Mucosa of descending colon (tissue), 3 donors: ENCODE measurements at regions not wholly inside any gene's neighbourhood (a gene's known extent, or its start where the extent isn't known, plus 50 kb on each side); places are given as distances from the start of the nearest gene placed in this dataset.

ENCODE experiments used
- ATAC-seq: fragments of 200-7000 bp; cut with Tn5 transposase; one replicate; pipeline ENCODE4 v1.9.1; 2020; ENCODE audit warnings: mild to moderate bottlenecking, moderate library complexity
- DNase-seq, 3 donors: peaks; one replicate each; pipeline ENCODE4 v3.0.0-alpha.2; 2020
- H3K36me3 ChIP-seq: fragments of 200-600 bp; one replicate; pipeline ENCODE4 v1.8.0; 2021; ENCODE audit warnings: low read depth, mild to moderate bottlenecking
- H3K4me1 ChIP-seq: fragments of 200-600 bp; one replicate; pipeline ENCODE4 v1.8.0; 2021; ENCODE audit warnings: low read depth, mild to moderate bottlenecking
- H3K4me3 ChIP-seq: fragments of 200-600 bp; one replicate; pipeline ENCODE4 v1.8.0; 2021; ENCODE audit warnings: mild to moderate bottlenecking
- H3K9me3 ChIP-seq: fragments of 200-600 bp; one replicate; pipeline ENCODE4 v1.8.0; 2021; ENCODE audit warnings: mild to moderate bottlenecking
- CTCF ChIP-seq: fragments of 200-600 bp; IDR thresholded peaks from one replicate; pipeline ENCODE4 v1.8.0; 2022; ENCODE audit warnings: antibody characterized with exemption, mild to moderate bottlenecking
- intact Hi-C, 2 donors: fragments of 100-400 bp; cut with DNase I in 1 of 2; cut with micrococcal nuclease in 1 of 2; formaldehyde crosslinking; loops; one replicate each; pipeline versions ENCODE4 v1.11.0 to v1.11.1; 2022; cut with DNase I, micrococcal nuclease
- donor health status: DM: no; HTN: no; CAD: no; lungs with moderate emphysema.
- donor health status: DM: no; HTN: no; CAD: no.
- donor health status: DM: no; HTN: yes; CAD: no.

- H3K4me3 ChIP-seq = no peak overlapping the region
- no peaks in the 10 kb centered on the region for H3K36me3 ChIP-seq
- TF ChIP-seq CTCF = no peak
- H3K4me1 ChIP-seq = no peaks in the 10 kb centered on the region
- H3K9me3 ChIP-seq = no peaks in the 10 kb centered on the region
- DNase-seq (no peak), ATAC-seq (no peak)
- intact Hi-C loops = no loop called here
These were observed 218.7 kb upstream of the BLID start for GRCh38 chr11:122334546-122335339.

- no peak for TF ChIP-seq CTCF
- no peak overlapping the region for H3K4me3 ChIP-seq
- ATAC-seq (no peak), DNase-seq (no peak)
- no peaks in the 10 kb centered on the region for H3K36me3 ChIP-seq
- intact Hi-C loops = no loop called here
- no peaks in the 10 kb centered on the region for H3K4me1 ChIP-seq
- no peaks in the 10 kb centered on the region for H3K9me3 ChIP-seq
These were observed 217.5 kb upstream of the BLID start for GRCh38 chr11:122333467-122333866.

- Histone ChIP-seq H3K9me3 (no peaks in the 10 kb centered on the region), H3K4me3 (no peak overlapping the region), H3K36me3 (no peaks in the 10 kb centered on the region), H3K4me1 (no peaks in the 10 kb centered on the region)
- intact Hi-C loops = no loop called here
- DNase-seq = no peak
- ATAC-seq = no peak
- TF ChIP-seq CTCF = no peak
These were observed 215.1 kb upstream of the BLID start for GRCh38 chr11:122331079-122331478.

GRCh38 chr11:122330279-122330965, 214.4 kb upstream of the BLID start:
- TF ChIP-seq CTCF = no peak
- intact Hi-C loops = no loop called here

GRCh38 chr11:122327528-122327927, 211.5 kb upstream of the BLID start:
- no peaks in the 10 kb centered on the region for H3K4me1 ChIP-seq
- no peaks in the 10 kb centered on the region for H3K9me3 ChIP-seq
- H3K4me3 ChIP-seq = no peak overlapping the region
- TF ChIP-seq CTCF = no peak
- intact Hi-C loops = no loop called here
- DNase-seq (no peak), ATAC-seq (no peak)
- H3K36me3 ChIP-seq = no peaks in the 10 kb centered on the region

More at GRCh38 chr11:122330279-122330965, 214.4 kb upstream of the BLID start:
- Histone ChIP-seq H3K4me3 (no peak overlapping the region), H3K9me3 (no peaks in the 10 kb centered on the region), H3K36me3 (no peaks in the 10 kb centered on the region), H3K4me1 (no peaks in the 10 kb centered on the region)
- ATAC-seq (no peak), DNase-seq (no peak)
